ENCODE measurements at regions not wholly inside any gene's neighbourhood (a gene's known extent, or its start where the extent isn't known, plus 50 kb on each side); places are given as distances from the start of the nearest gene placed in this dataset.

- TF ChIP-seq CTCF (IDR thresholded peaks at IDR 0.05; ENCODE audit: poor library complexity): no peak
- no peak for TF ChIP-seq EZH2 (IDR thresholded peaks at IDR 0.05; ENCODE audit: borderline replicate concordance)
Measured at GRCh38 chr14:62031504-62031903, 269.3 kb downstream of the SNAPC1 start.

Data from hepatocyte (in vitro differentiated cells).